ENCODE measurements at regions not wholly inside any gene's neighbourhood (a gene's known extent, or its start where the extent isn't known, plus 50 kb on each side); places are given as distances from the start of the nearest gene placed in this dataset.

DNA sequence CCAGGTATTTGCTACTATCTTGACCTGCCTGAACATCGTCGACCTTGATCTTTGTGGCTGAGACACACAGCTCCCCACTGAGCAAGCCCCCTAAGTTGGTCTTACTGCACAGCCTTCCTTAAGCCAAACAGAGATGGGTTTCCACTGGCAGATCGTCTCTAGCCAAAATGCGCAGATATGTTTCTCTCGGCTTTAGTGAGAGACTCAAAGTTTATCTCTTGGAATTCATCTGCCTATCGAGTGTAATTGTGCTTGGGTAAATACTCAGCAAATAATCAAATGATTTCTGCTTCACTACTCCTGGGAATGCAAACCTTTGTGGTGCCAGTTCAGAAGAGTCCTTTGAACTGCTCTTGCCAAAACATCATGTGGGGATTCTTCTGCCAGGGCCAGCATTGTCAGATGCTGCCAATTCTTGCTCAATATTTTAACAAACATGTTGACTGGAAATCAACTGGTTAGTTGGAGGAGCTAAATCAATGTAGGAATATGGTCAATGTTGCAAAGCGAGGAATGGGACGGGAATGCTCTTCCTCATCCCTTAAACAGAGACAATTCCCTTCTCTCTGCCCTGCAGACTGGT, 141.2 kb upstream of the SLC28A3 start:
- H3K9me3 ChIP-seq (replicated peaks; ENCODE audit: control insufficient read depth, low read depth, low read length) = no peaks in the 10 kb centered on the region
- no peaks in the 10 kb centered on the region for H3K36me3 ChIP-seq (ENCODE audit: control insufficient read depth, insufficient read depth, low read length)
- no peaks in the 10 kb centered on the region for H3K4me1 ChIP-seq (ENCODE audit: control insufficient read depth, insufficient read depth, low read length)
- no peak overlapping the region for H3K27ac ChIP-seq (ENCODE audit: low read length)
- no peak for DNase-seq
- 80% methylated on average over 1 of the region's 8 CpGs for WGBS (ENCODE audit: insufficient coverage)
- no peak overlapping the region for H3K4me3 ChIP-seq (ENCODE audit: low read length)
- H3K27me3 ChIP-seq (ENCODE audit: control insufficient read depth, insufficient read depth, low read length) = no peaks in the 10 kb centered on the region

DNA sequence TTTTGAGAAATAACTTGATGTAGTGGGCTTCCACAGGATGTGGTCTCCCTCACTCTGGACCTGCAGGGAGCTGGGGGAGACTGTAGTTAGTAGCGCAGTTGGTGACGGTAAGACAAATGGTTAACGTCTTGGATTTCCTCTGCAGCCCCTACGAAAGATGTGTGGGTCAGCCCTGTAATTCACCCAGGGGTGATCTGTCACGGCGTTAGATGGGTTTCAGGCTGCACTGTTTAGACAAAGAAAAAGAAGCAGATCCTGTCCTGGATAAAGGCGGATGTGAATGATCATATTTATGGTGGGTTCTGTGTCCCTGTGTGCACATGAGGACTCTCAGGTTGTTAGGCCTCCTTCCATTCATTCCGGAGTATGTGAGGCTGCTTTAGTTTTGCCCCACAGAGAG, 142.0 kb upstream of the SLC28A3 start:
- DNase-seq = no peak
- WGBS (ENCODE audit: insufficient coverage) = 40% methylated on average over 6 of the region's 8 CpGs
- no peaks in the 10 kb centered on the region for H3K36me3 ChIP-seq (ENCODE audit: control insufficient read depth, insufficient read depth, low read length)

DNA sequence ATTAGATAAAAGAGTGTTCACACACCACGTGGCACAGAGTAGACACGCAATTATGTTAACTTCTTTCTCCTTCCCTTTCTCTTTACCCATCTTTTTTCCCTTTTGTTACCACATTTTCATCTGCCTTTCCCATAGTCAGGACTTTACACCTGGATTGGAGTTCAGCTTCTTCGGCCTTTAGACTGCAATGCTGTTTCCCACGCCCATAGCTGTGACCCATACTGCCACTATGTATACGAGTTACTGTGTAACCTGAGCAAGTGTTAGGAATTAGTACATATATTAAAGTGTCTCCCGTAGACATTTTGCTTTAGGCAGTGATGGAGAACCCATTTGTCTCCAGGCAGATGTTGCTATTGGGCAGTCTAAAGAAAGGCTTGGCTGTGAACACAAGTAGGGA, 143.6 kb upstream of the SLC28A3 start:
- H3K27me3 ChIP-seq (ENCODE audit: control insufficient read depth, insufficient read depth, low read length) = no peaks in the 10 kb centered on the region
- WGBS (ENCODE audit: insufficient coverage) = 81% methylated on average over 3 of the region's 6 CpGs
- no peak overlapping the region for H3K27ac ChIP-seq (ENCODE audit: low read length)
- no peak overlapping the region for H3K4me3 ChIP-seq (ENCODE audit: low read length)
- H3K4me1 ChIP-seq (ENCODE audit: control insufficient read depth, insufficient read depth, low read length) = no peaks in the 10 kb centered on the region
- DNase-seq = no peak
- H3K9me3 ChIP-seq (replicated peaks; ENCODE audit: control insufficient read depth, low read depth, low read length) = no peaks in the 10 kb centered on the region
- H3K36me3 ChIP-seq (ENCODE audit: control insufficient read depth, insufficient read depth, low read length) = no peaks in the 10 kb centered on the region

More for the DNA sequence above, 142.0 kb upstream of the SLC28A3 start:
- Histone ChIP-seq H3K27ac (ENCODE audit: low read length) (no peak overlapping the region), H3K9me3 (replicated peaks; ENCODE audit: control insufficient read depth, low read depth, low read length) (no peaks in the 10 kb centered on the region), H3K4me1 (ENCODE audit: control insufficient read depth, insufficient read depth, low read length) (no peaks in the 10 kb centered on the region), H3K27me3 (ENCODE audit: control insufficient read depth, insufficient read depth, low read length) (no peaks in the 10 kb centered on the region), H3K4me3 (ENCODE audit: low read length) (no peak overlapping the region)

DNA sequence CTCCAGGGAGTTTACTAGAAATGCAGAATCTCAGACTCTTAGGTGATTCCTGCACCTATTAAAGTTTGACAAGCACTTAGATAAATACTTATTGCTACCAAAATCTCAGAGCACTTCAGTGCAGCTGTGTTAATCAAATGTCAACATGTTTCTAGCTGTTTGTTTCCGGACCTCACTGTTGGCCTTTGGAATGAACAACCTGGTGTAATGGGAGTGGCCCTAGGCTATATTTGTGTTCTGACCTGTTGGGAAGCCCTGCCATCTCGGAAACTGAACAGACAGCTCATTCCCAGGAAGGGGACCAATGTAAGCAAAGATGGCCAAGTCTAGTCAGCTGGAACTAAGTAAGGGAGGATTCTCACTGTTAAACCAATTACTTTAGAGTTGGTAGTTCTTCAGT, 145.0 kb upstream of the SLC28A3 start:
- Histone ChIP-seq H3K4me3 (ENCODE audit: low read length) (no peak overlapping the region), H3K4me1 (ENCODE audit: control insufficient read depth, insufficient read depth, low read length) (no peaks in the 10 kb centered on the region), H3K36me3 (ENCODE audit: control insufficient read depth, insufficient read depth, low read length) (no peaks in the 10 kb centered on the region), H3K27me3 (ENCODE audit: control insufficient read depth, insufficient read depth, low read length) (no peaks in the 10 kb centered on the region), H3K9me3 (replicated peaks; ENCODE audit: control insufficient read depth, low read depth, low read length) (no peaks in the 10 kb centered on the region), H3K27ac (ENCODE audit: low read length) (no peak overlapping the region)
- DNase-seq = no peak
- WGBS (ENCODE audit: insufficient coverage) = 82% methylated on average over 2 of the region's 2 CpGs

DNA sequence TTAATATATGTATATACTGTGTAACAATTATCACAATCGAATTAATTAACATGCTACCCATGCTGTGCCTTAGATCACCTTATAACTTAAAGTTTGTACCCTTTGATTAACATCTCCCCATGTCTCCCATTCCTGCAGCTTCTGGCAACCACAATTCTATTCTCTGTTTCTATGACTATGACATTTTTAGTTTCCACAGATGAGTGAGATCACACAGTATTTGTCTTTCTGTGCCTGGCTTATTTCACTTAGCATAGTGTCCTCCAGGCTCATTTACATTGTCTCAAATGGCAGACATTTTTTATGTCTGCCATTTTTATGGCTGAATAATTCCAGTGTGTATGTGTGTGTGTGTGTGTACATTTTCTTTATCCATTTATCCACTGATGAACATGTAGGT, 146.1 kb upstream of the SLC28A3 start:
- no peak for DNase-seq
- Histone ChIP-seq H3K4me1 (ENCODE audit: control insufficient read depth, insufficient read depth, low read length) (no peaks in the 10 kb centered on the region), H3K36me3 (ENCODE audit: control insufficient read depth, insufficient read depth, low read length) (no peaks in the 10 kb centered on the region), H3K27me3 (ENCODE audit: control insufficient read depth, insufficient read depth, low read length) (no peaks in the 10 kb centered on the region), H3K9me3 (replicated peaks; ENCODE audit: control insufficient read depth, low read depth, low read length) (no peaks in the 10 kb centered on the region), H3K27ac (ENCODE audit: low read length) (no peak overlapping the region), H3K4me3 (ENCODE audit: low read length) (no peak overlapping the region)
- 80% methylated on average over 1 of the region's 1 CpG for WGBS (ENCODE audit: insufficient coverage)

DNA sequence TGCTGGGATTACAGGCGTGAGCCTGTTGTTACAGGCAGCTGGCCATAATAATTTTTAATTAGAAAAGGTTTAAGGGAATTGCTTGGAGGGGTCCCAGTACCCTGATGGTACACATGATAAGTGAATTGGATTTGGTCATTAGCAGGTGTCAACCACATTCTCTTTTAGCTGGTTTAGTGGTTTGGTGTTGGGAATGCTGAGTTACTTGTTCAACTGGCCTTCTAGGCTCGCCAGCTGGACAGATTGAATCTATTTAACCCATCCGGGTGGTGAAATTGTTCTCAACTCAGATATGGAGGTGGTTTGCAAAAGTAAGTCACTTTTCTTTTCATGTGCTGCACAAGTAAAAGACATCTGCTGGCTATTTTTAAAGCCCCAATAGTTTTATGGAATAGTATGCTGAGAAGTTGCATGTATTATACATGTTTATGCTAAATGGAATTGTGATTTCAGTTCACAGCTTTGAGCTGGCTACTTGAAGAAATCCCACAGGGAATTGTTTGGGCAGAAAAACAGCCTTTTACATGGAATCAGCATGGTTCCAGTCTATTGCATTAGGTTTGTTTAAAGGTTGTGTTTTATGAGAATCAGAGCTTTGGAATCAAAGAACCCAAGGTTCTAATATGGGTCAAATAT, 149.8 kb upstream of the SLC28A3 start:
- no peaks in the 10 kb centered on the region for H3K9me3 ChIP-seq (replicated peaks; ENCODE audit: control insufficient read depth, low read depth, low read length)

DNA sequence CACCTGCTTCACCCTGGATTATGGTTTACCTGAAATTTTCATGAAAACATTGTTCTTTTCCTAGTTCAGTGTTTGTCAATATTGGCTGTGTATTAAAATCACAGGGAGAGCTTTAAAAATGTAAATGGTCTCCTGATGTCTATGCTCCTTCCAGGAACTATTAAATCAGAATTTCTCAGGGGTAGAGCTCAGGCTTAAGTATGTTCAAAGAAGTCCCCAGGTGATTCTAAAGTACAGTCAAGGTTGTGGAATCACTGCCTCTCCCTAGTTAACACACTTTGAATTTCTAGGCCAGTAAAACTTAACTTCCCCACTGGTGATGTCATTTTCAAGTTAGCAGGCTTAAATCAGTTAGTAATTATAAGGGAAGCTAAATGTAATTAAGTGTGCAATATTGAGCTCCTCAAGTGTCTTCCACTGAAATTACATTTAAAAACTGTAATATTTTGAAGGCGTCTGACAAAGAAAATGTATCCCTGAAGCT, 150.3 kb upstream of the SLC28A3 start:
- Histone ChIP-seq H3K27ac (ENCODE audit: low read length) (no peak overlapping the region), H3K4me1 (ENCODE audit: control insufficient read depth, insufficient read depth, low read length) (no peaks in the 10 kb centered on the region), H3K9me3 (replicated peaks; ENCODE audit: control insufficient read depth, low read depth, low read length) (no peaks in the 10 kb centered on the region), H3K36me3 (ENCODE audit: control insufficient read depth, insufficient read depth, low read length) (no peaks in the 10 kb centered on the region), H3K27me3 (ENCODE audit: control insufficient read depth, insufficient read depth, low read length) (no peaks in the 10 kb centered on the region), H3K4me3 (ENCODE audit: low read length) (no peak overlapping the region)
- WGBS (ENCODE audit: insufficient coverage) = 60% methylated on average over 1 of the region's 1 CpG
- DNase-seq = peak; percentile 37

More for the DNA sequence above, 149.8 kb upstream of the SLC28A3 start:
- 80% methylated on average over 1 of the region's 3 CpGs for WGBS (ENCODE audit: insufficient coverage)
- H3K36me3 ChIP-seq (ENCODE audit: control insufficient read depth, insufficient read depth, low read length) = no peaks in the 10 kb centered on the region
- H3K4me1 ChIP-seq (ENCODE audit: control insufficient read depth, insufficient read depth, low read length) = no peaks in the 10 kb centered on the region
- no peaks in the 10 kb centered on the region for H3K27me3 ChIP-seq (ENCODE audit: control insufficient read depth, insufficient read depth, low read length)
- peak; percentile 65 for DNase-seq
- no peak overlapping the region for H3K27ac ChIP-seq (ENCODE audit: low read length)
- no peak overlapping the region for H3K4me3 ChIP-seq (ENCODE audit: low read length)

DNA sequence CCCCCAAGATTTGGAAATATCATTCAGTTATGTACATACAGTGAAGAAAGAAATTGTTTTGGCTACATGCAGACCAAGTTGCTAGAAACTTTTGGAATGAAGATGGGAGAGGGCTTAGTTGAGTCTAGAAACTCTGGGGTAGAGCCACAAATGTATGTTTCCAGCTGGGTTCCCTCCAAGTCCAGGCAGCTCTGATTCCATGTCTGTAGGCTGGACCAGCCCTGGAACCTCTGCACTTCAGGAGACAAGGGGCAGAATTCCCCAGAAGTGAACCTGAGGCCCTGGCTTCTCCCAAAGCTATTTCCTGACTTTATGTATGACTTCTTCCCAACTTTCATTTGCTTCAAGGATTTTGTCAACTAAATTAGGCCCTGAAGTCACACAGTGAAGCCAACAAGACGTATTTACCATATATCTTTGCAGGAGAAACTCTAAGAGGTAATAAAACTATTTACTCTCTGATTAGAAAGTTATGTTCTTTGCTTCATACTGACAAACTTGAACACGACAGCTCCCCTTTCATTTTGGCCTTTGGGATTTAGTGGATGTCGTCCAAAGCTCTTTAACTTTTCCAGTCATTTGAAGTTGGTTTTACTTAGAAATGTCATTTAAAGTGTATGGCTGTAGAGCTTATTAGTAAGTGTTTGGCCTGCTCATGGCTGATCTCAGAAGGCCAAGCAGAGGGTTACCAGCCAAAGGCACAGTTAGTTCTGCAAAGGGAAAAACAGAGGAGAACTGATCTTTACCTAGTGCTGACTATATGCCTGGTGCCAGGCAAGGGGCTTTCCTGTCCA, 152.0 kb upstream of the SLC28A3 start:
- Histone ChIP-seq H3K27ac (ENCODE audit: low read length) (peak overlapping the region; percentile 20), H3K4me1 (ENCODE audit: control insufficient read depth, insufficient read depth, low read length) (no peaks in the 10 kb centered on the region), H3K36me3 (ENCODE audit: control insufficient read depth, insufficient read depth, low read length) (no peaks in the 10 kb centered on the region), H3K4me3 (ENCODE audit: low read length) (no peak overlapping the region), H3K9me3 (replicated peaks; ENCODE audit: control insufficient read depth, low read depth, low read length) (no peaks in the 10 kb centered on the region), H3K27me3 (ENCODE audit: control insufficient read depth, insufficient read depth, low read length) (no peaks in the 10 kb centered on the region)
- peak; percentile 73 for DNase-seq
- no CpG with 5 or more reads among the region's 3 CpGs for WGBS (ENCODE audit: insufficient coverage)

DNA sequence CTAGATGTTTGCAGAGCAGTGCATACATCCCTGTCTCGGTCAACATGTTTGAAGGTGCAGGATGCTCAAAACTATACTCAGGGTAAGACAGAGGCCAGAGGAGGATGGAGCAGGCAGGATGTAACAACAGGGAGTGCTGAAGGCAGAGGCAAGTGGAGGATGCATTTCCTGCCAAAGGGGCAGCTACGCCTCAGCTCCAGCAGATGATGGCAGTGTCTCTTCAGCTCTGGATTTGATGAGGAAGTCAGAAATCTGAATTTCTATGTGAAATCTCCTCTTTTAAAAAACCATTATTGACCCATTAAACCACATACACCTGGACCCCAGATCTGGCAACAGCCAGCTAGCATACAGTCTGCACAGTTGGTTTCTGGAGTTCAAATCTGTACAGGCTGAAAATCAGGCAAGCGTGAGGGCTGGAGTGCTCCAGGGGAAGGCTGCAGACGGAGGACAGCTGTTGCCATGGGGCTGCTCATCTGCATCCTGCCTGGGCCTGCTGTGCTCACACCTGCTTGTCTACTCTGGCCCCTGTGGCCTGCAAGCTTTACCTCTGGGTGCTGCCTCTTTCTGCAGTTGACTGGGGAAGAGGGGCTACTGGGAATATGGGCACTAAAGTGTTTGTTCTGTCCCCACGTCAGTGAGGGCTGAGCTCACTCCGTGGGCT, 152.9 kb upstream of the SLC28A3 start:
- Histone ChIP-seq H3K4me3 (ENCODE audit: low read length) (no peak overlapping the region), H3K4me1 (ENCODE audit: control insufficient read depth, insufficient read depth, low read length) (no peaks in the 10 kb centered on the region), H3K36me3 (ENCODE audit: control insufficient read depth, insufficient read depth, low read length) (no peaks in the 10 kb centered on the region), H3K27me3 (ENCODE audit: control insufficient read depth, insufficient read depth, low read length) (no peaks in the 10 kb centered on the region), H3K27ac (ENCODE audit: low read length) (no peak overlapping the region), H3K9me3 (replicated peaks; ENCODE audit: control insufficient read depth, low read depth, low read length) (no peaks in the 10 kb centered on the region)
- WGBS (ENCODE audit: insufficient coverage) = 61% methylated on average over 3 of the region's 6 CpGs
- DNase-seq = peak; percentile 31

Measured in muscle of leg (tissue), 3 donors.